ENCODE measurements at regions not wholly inside any gene's neighbourhood (a gene's known extent, or its start where the extent isn't known, plus 50 kb on each side); places are given as distances from the start of the nearest gene placed in this dataset.

GRCh38 chr4:112717856-112718255 lies 80.9 kb downstream of the LARP7 start:
- dilution Hi-C loops (cut with MboI; ENCODE audit: extremely low pct_ligation_motif_present, low sequenced_read_pairs) = no loop called here

GRCh38 chr4:112721627-112722026 lies 84.7 kb downstream of the LARP7 start:
- no peak overlapping the region for H3K9ac ChIP-seq (replicated peaks; ENCODE audit: extremely low read depth, insufficient read depth, low read length)
- H3K27me3 ChIP-seq (ENCODE audit: control insufficient read depth in 2 of 2, insufficient read depth in 2 of 2, low read length in 2 of 2) = no peaks in the 10 kb centered on the region
- H2AFZ ChIP-seq (ENCODE audit: low read depth, low read length) = no peak overlapping the region
- intact Hi-C loops (cut with micrococcal nuclease) (no loop called here), dilution Hi-C loops (cut with MboI; ENCODE audit: extremely low pct_ligation_motif_present, low sequenced_read_pairs) (no loop called here)
- POLR2A ChIA-PET = no interaction called here
- no peaks in the 10 kb centered on the region for H3K36me3 ChIP-seq (ENCODE audit: control insufficient read depth in 2 of 2, extremely low read depth in 1 of 2, insufficient read depth in 2 of 2, low read length in 2 of 2)
- H3K9me1 ChIP-seq (replicated peaks; ENCODE audit: control insufficient read depth, extremely low read depth, insufficient read depth, low read length) = no peaks in the 10 kb centered on the region
- no peaks in the 10 kb centered on the region for H3K4me1 ChIP-seq (ENCODE audit: control insufficient read depth, extremely low read depth, insufficient read depth, low read length)
- TF ChIP-seq GATA2 (IDR thresholded peaks at IDR 0.05; ENCODE audit: insufficient read depth, insufficient read length, low read depth, low read length) = no peak
- no peak for TF ChIP-seq CTCF (IDR thresholded peaks at IDR 0.05; ENCODE audit: extremely low read depth in 1 of 2, insufficient read depth in 1 of 2, low read depth in 1 of 2, low read length in 2 of 2)
- no peak for TF ChIP-seq POLR2AphosphoS5 (IDR thresholded peaks at IDR 0.05; ENCODE audit: insufficient read depth, low read depth, low read length)
- no peak for TF ChIP-seq JUN (IDR thresholded peaks at IDR 0.05; ENCODE audit: borderline replicate concordance, insufficient read depth, insufficient read length, low read depth)
- no peak for TF ChIP-seq MAX (IDR thresholded peaks at IDR 0.05; ENCODE audit: insufficient read depth, insufficient read length)
- no peak for TF ChIP-seq POLR2A (IDR thresholded peaks at IDR 0.05; ENCODE audit: low read depth, low read length)
- no peak overlapping the region for H3K27ac ChIP-seq (ENCODE audit: insufficient read depth, low read depth, low read length)
- no peaks in the 10 kb centered on the region for H3K79me2 ChIP-seq (ENCODE audit: control insufficient read depth, insufficient read depth, low read length)
- no peak for FAIRE-seq
- H3K4me2 ChIP-seq (ENCODE audit: insufficient read depth, low read length) = no peak overlapping the region
- no peak overlapping the region for H3K4me3 ChIP-seq (replicated peaks in 1 of 3; ENCODE audit: insufficient read depth in 1 of 3, low read depth in 1 of 3, low read length in 3 of 3)
- no TSS peak for BruUV-seq (replicated peaks)
- CTCF ChIA-PET = interaction anchor here (0.9 kb wide), 1 partner anchor 41 kb away, joined by 3 read pairs; no protein-coding TSS in a partner anchor
- no peak for DNase-seq (ENCODE audit: low read depth, low spot score)
- H3K9me3 ChIP-seq (replicated peaks; ENCODE audit: control insufficient read depth, insufficient read depth, low read length) = no peaks in the 10 kb centered on the region
- no peaks in the 10 kb centered on the region for H4K20me1 ChIP-seq (replicated peaks; ENCODE audit: control insufficient read depth, extremely low read depth, insufficient read depth, low read length)

More at GRCh38 chr4:112717856-112718255, 80.9 kb downstream of the LARP7 start:
- no peaks in the 10 kb centered on the region for H3K36me3 ChIP-seq (ENCODE audit: control insufficient read depth in 2 of 2, extremely low read depth in 1 of 2, insufficient read depth in 2 of 2, low read length in 2 of 2)
- ChIA-PET POLR2A (no interaction called here), CTCF (no interaction called here)
- intact Hi-C loops (cut with micrococcal nuclease) = no loop called here
- H3K27ac ChIP-seq (ENCODE audit: insufficient read depth, low read depth, low read length) = no peak overlapping the region
- no peaks in the 10 kb centered on the region for H3K4me1 ChIP-seq (ENCODE audit: control insufficient read depth, extremely low read depth, insufficient read depth, low read length)
- H3K9me1 ChIP-seq (replicated peaks; ENCODE audit: control insufficient read depth, extremely low read depth, insufficient read depth, low read length) = no peaks in the 10 kb centered on the region
- H3K4me3 ChIP-seq (replicated peaks in 1 of 3; ENCODE audit: insufficient read depth in 1 of 3, low read depth in 1 of 3, low read length in 3 of 3) = no peak overlapping the region
- H3K9ac ChIP-seq (replicated peaks; ENCODE audit: extremely low read depth, insufficient read depth, low read length) = no peak overlapping the region
- FAIRE-seq (no peak), DNase-seq (ENCODE audit: low read depth, low spot score) (no peak)
- no peaks in the 10 kb centered on the region for H3K9me3 ChIP-seq (replicated peaks; ENCODE audit: control insufficient read depth, insufficient read depth, low read length)
- H3K4me2 ChIP-seq (ENCODE audit: insufficient read depth, low read length) = no peak overlapping the region
- no peak overlapping the region for H2AFZ ChIP-seq (ENCODE audit: low read depth, low read length)
- BruUV-seq (replicated peaks) = no TSS peak
- no peaks in the 10 kb centered on the region for H3K27me3 ChIP-seq (ENCODE audit: control insufficient read depth in 2 of 2, insufficient read depth in 2 of 2, low read length in 2 of 2)
- no peaks in the 10 kb centered on the region for H3K79me2 ChIP-seq (ENCODE audit: control insufficient read depth, insufficient read depth, low read length)
- no peak for TF ChIP-seq EZH2 (IDR thresholded peaks at IDR 0.05; ENCODE audit: borderline replicate concordance, low read depth, low read length, severe bottlenecking)
- no peak for TF ChIP-seq POLR2A (IDR thresholded peaks at IDR 0.05; ENCODE audit: low read depth, low read length)
- no peak for TF ChIP-seq MAX (IDR thresholded peaks at IDR 0.05; ENCODE audit: insufficient read depth, insufficient read length)
- H4K20me1 ChIP-seq (replicated peaks; ENCODE audit: control insufficient read depth, extremely low read depth, insufficient read depth, low read length) = no peaks in the 10 kb centered on the region
